Neural progenitor cell (in vitro differentiated cells): ENCODE measurements at regions not wholly inside any gene's neighbourhood (a gene's known extent, or its start where the extent isn't known, plus 50 kb on each side); places are given as distances from the start of the nearest gene placed in this dataset.

Experiments
- CTCF ChIP-seq: fragments of 200-600 bp; sonication (generic); IDR thresholded peaks from 2 replicates; pipeline ENCODE4 v1.5.1; 2017; ENCODE audit warnings: antibody characterized with exemption, mild to moderate bottlenecking
- EZH2 ChIP-seq: fragments of 200-600 bp; sonication (generic); IDR thresholded peaks from 2 replicates; pipeline ENCODE4 v1.6.1; 2017; ENCODE audit warnings: antibody characterized with exemption, mild to moderate bottlenecking, moderate library complexity
- EZH2phosphoT487 ChIP-seq: fragments of 200-600 bp; sonication (generic); IDR thresholded peaks from 2 replicates; pipeline ENCODE4 v1.6.1; 2017; ENCODE audit warnings: antibody characterized with exemption

- no peak for TF ChIP-seq CTCF
- TF ChIP-seq EZH2phosphoT487: no peak
- TF ChIP-seq EZH2: no peak
Observed at GRCh38 chr10:118108194-118109026, 61.7 kb upstream of the RAB11FIP2 start.
